K562 (cell line): ENCODE measurements at regions not wholly inside any gene's neighbourhood (a gene's known extent, or its start where the extent isn't known, plus 50 kb on each side); places are given as distances from the start of the nearest gene placed in this dataset.

Experiments used
- ATAC-seq: fragments of 200-7000 bp; cut with Tn5 transposase; 3 replicates; pipeline ENCODE4 v1.9.1; 2020; ENCODE audit warnings: moderate library complexity
- BruUV-seq: library from RNA; stranded (reverse); fragments of 400-500 nt; replicated peaks from 2 replicates; lab custom pipeline; 2021; lab: Mats Ljungman, UMichigan
- CTCF ChIA-PET: fragments of 300-600 bp; formaldehyde crosslinking; extraction: SDS; loops from one replicate; lab custom pipeline; 2021; ENCODE audit warnings: low intra/inter-chr PET ratio; lab: Yijun Ruan, JAX
- POLR2A ChIA-PET: fragments of 300-600, 350-650 bp; sonication (Branson Sonifier 250); formaldehyde crosslinking; extraction: SDS; loops from one replicate; lab custom pipeline; 2021; ENCODE audit warnings: antibody characterized with exemption, inconsistent platforms; lab: Yijun Ruan, JAX
- DNase-seq, 4 experiments: peaks; one replicate each; pipeline versions ENCODE4 v3.0.0 to v3.0.0-alpha.2; 2011 to 2018; ENCODE audit warnings: low spot score in 3 of 4, mixed read lengths in 3 of 4; ENCODE audit errors: extremely low read depth in 1 of 4
- FAIRE-seq: peaks from 2 replicates; lab custom pipeline; 2011; peaks lifted over from hg19 to GRCh38; lab: Jason Lieb, UNC
- H2AFZ ChIP-seq: 2 replicates; pipeline ENCODE4 v1.6.0; 2011; ENCODE audit warnings: low read depth, low read length, control low read depth, inconsistent platforms
- H3K27ac ChIP-seq: fragments of 200-600 bp; 3 replicates; pipeline ENCODE4 v1.8.0; 2011; ENCODE audit warnings: low read depth, mild to moderate bottlenecking, control low read depth, inconsistent platforms, low read length, moderate library complexity, mixed read lengths; ENCODE audit errors: extremely low read depth
- H3K27me3 ChIP-seq, 2 experiments: fragments of 300-600 bp in 1 of 2; 2 replicates in 1 of 2; 3 replicates in 1 of 2; pipeline versions ENCODE4 v1.6.0 to v1.8.0; 2011; ENCODE audit warnings: inconsistent platforms in 2 of 2, low read length in 2 of 2, mild to moderate bottlenecking in 1 of 2, mixed read lengths in 1 of 2, moderate library complexity in 1 of 2; ENCODE audit not compliant: control insufficient read depth in 2 of 2, insufficient read depth in 2 of 2
- H3K36me3 ChIP-seq: fragments of 300-600 bp; 3 replicates; pipeline ENCODE4 v1.8.0; 2011; ENCODE audit warnings: mild to moderate bottlenecking, low read length, inconsistent platforms; ENCODE audit not compliant: control insufficient read depth, insufficient read depth
- H3K4me1 ChIP-seq, 2 experiments: fragments of 200-600 bp in 1 of 2; replicated peaks in 1 of 2; 2 replicates in 1 of 2; 3 replicates in 1 of 2; pipeline versions ENCODE4 v1.5.1 to v1.8.0; 2011; ENCODE audit warnings: inconsistent platforms in 2 of 2, low read length in 2 of 2, mild to moderate bottlenecking in 1 of 2, mixed read lengths in 1 of 2, moderate library complexity in 1 of 2; ENCODE audit not compliant: control insufficient read depth in 2 of 2, insufficient read depth in 2 of 2
- H3K4me2 ChIP-seq: 2 replicates; pipeline ENCODE4 v1.6.1; 2011; ENCODE audit warnings: low read length, control low read depth, inconsistent platforms, mixed read lengths; ENCODE audit not compliant: insufficient read depth
- H3K4me3 ChIP-seq: fragments of 200-600 bp; sonication (generic), shearing (Covaris generic); 2 replicates; pipeline ENCODE4 v1.5.1; 2016; ENCODE audit warnings: control low read depth, inconsistent platforms
- H3K79me2 ChIP-seq: fragments of 200-600 bp; 3 replicates; pipeline ENCODE4 v1.8.0; 2011; ENCODE audit warnings: low read length, inconsistent platforms; ENCODE audit not compliant: control insufficient read depth, insufficient read depth
- H3K9ac ChIP-seq, 2 experiments: 2 replicates each; pipeline versions ENCODE4 v1.6.0 to v1.6.1; 2011; ENCODE audit warnings: low read depth in 2 of 2, low read length in 2 of 2, control low read depth in 1 of 2, inconsistent platforms in 1 of 2, mild to moderate bottlenecking in 1 of 2, mixed read lengths in 1 of 2; ENCODE audit not compliant: insufficient read depth in 1 of 2
- H3K9me1 ChIP-seq: one replicate; pipeline ENCODE4 v1.6.0; 2011; ENCODE audit warnings: inconsistent platforms, mild to moderate bottlenecking, low read length, moderate library complexity; ENCODE audit not compliant: control insufficient read depth, insufficient read depth
- H3K9me3 ChIP-seq: replicated peaks from 2 replicates; pipeline ENCODE4 v1.5.1; 2011; ENCODE audit warnings: low read depth, low read length, inconsistent platforms; ENCODE audit not compliant: control insufficient read depth, insufficient read depth
- H4K20me1 ChIP-seq: replicated peaks from 2 replicates; pipeline ENCODE4 v1.6.1; 2011; ENCODE audit warnings: low read length, inconsistent platforms, mixed read lengths; ENCODE audit not compliant: control insufficient read depth, insufficient read depth
- CBFB ChIP-seq: sonication (generic); formaldehyde crosslinking; IDR thresholded peaks from 2 replicates; pipeline ENCODE4 v1.4.0; 2020; ENCODE audit warnings: mild to moderate bottlenecking, missing genetic modification reagents
- FOXK2 ChIP-seq, 2 experiments: fragments of 450-650 bp; IDR thresholded peaks in 1 of 2; conservative IDR thresholded peaks in 1 of 2; 2 replicates each; pipeline ENCODE4 v1.6.1; 2016; ENCODE audit warnings: low read depth in 2 of 2, mild to moderate bottlenecking in 1 of 2
- HDGF ChIP-seq: fragments of 450-650 bp; IDR thresholded peaks from 2 replicates; pipeline ENCODE4 v1.6.1; 2016
- MEF2A ChIP-seq: IDR thresholded peaks from 2 replicates; pipeline ENCODE4 v1.6.1; 2011; ENCODE audit warnings: low read depth, mild to moderate bottlenecking, low read length, moderate library complexity; ENCODE audit not compliant: control insufficient read depth
- NRF1 ChIP-seq, 2 experiments: fragments of 450-650 bp; IDR thresholded peaks in 1 of 2; conservative IDR thresholded peaks in 1 of 2; 2 replicates each; pipeline ENCODE4 v1.6.1; 2014; ENCODE audit warnings: mild to moderate bottlenecking in 2 of 2
- RFX1 ChIP-seq: fragments of 450-650 bp; IDR thresholded peaks from 2 replicates; pipeline ENCODE4 v1.6.1; 2016; ENCODE audit warnings: mild to moderate bottlenecking, moderate library complexity
- SMAD1 ChIP-seq: fragments of 150-350 bp; IDR thresholded peaks from 2 replicates; pipeline ENCODE4 v1.6.1; 2014; ENCODE audit warnings: low read length, low read depth; ENCODE audit not compliant: partially characterized antibody
- WGBS: fragments of 100-300 bp; shearing (Covaris generic); methylation state at CpG from one replicate; pipeline ENCODE4 v1.1.6; 2016; ENCODE audit warnings: low coverage, mixed read lengths; ENCODE audit not compliant: insufficient coverage; ENCODE audit errors: missing lambda C conversion rate; 5-methylcytosine and 5-hydroxymethylcytosine counted together
- in situ Hi-C: fragments of 300-500 bp; cut with MboI; formaldehyde crosslinking; loops from 4 replicates; pipeline ENCODE4 v1.15.0; 2018; ENCODE audit warnings: inconsistent platforms, mixed read lengths
- intact Hi-C: fragments of 100-400 bp; cut with micrococcal nuclease; formaldehyde crosslinking; loops from 2 replicates; pipeline ENCODE4 v1.14.2; 2022
- TF ChIP-seq, protein P1 (sequence below): sonication (generic); formaldehyde crosslinking; IDR thresholded peaks from 2 replicates; pipeline ENCODE4 v1.8.1; 2023; ENCODE audit warnings: mild to moderate bottlenecking, missing genetic modification reagents

DNA sequence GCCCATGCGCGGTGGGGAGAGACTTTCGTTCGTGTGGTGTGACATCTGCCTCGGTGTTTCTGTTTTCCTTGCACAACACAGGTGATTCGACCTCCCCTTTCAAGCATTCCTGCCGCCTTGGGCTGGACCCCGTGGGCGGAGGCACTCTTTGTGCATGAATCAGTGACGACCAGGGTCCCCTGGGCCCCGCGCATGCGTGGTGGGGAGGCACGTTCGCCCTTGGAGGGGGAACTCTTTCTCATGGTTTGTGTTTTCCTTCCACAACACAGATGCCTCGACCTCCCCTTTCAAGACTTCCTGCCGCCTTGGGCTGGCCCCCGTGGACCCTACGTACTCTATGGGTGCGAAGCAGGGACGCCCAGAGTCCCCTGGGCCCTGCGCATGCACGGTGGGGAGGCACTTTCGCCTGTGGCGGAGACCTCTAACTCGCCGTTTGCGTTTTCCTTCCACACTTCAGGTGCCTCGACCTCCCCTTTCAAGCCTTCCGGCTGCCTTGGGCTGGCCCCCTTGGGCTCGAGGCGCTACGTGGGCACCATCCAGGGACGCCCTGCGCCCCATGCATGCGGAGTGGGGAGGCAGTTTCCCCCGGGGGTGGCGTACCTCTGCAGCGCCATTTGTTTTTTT is 340.9 kb downstream of the ALG10 start (continued):
- TF ChIP-seq NRF1 (conservative IDR thresholded peaks at IDR 0.05 in 1 of 2, IDR thresholded peaks at IDR 0.05 in 1 of 2) (peak; percentile 92 to 93), FOXK2 (conservative IDR thresholded peaks at IDR 0.05 in 1 of 2, IDR thresholded peaks at IDR 0.05 in 1 of 2; ENCODE audit: low read depth in 2 of 2) (no peak), MEF2A (no peak), RFX1 (no peak), HDGF (no peak), SMAD1 (no peak)
- TF ChIP-seq, protein P1, sequence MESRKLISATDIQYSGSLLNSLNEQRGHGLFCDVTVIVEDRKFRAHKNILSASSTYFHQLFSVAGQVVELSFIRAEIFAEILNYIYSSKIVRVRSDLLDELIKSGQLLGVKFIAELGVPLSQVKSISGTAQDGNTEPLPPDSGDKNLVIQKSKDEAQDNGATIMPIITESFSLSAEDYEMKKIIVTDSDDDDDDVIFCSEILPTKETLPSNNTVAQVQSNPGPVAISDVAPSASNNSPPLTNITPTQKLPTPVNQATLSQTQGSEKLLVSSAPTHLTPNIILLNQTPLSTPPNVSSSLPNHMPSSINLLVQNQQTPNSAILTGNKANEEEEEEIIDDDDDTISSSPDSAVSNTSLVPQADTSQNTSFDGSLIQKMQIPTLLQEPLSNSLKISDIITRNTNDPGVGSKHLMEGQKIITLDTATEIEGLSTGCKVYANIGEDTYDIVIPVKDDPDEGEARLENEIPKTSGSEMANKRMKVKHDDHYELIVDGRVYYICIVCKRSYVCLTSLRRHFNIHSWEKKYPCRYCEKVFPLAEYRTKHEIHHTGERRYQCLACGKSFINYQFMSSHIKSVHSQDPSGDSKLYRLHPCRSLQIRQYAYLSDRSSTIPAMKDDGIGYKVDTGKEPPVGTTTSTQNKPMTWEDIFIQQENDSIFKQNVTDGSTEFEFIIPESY (CRISPR knock-in tag): no peak

DNA sequence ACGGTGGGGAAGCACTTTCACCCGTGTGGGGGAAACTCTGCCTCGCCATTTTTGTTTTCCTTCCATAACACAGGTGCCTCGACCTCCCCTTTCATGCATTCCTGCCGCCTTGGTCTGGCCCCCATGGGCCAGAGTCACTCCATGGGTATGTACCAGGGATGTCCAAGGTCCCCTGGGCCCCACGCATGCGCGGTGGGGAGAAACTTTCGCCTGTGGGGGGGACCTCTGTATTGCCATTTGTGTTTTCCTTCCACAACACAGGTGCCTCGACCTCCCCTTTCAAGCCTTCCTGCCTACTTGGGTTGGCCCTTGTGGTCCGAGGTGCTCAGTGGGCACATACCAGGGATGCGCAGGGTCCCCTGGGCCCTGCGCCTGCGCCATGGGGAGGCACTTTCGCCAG is 345.8 kb downstream of the ALG10 start:
- Histone ChIP-seq H3K4me3 (no peak overlapping the region), H3K9me3 (no peaks in the 10 kb centered on the region), H3K27me3 (peaks cover 6 to 73% of the 10 kb centered on the region in 2 experiments; a peak in 4 of 5 replicates), H3K9ac (no peak overlapping the region; a peak in 1 of 4 replicates), H2AFZ (no peak overlapping the region), H3K36me3 (no peaks in the 10 kb centered on the region), H3K79me2 (no peaks in the 10 kb centered on the region), H3K4me2 (no peak overlapping the region), H3K9me1 (no peaks in the 10 kb centered on the region), H3K4me1 (peaks cover 0 to 42% of the 10 kb centered on the region in 2 experiments; a peak in 3 of 5 replicates), H4K20me1 (no peaks in the 10 kb centered on the region), H3K27ac (no peak overlapping the region)
- WGBS: under 1% methylated on average over 14 of the region's 15 CpGs
- ChIA-PET CTCF (no interaction called here), POLR2A (no interaction called here)
- ATAC-seq: no peak
- intact Hi-C loops (no loop called here), in situ Hi-C loops (no loop called here)
- peak; percentile 83 to 86 for TF ChIP-seq NRF1 (conservative IDR thresholded peaks at IDR 0.05 in 1 of 2, IDR thresholded peaks at IDR 0.05 in 1 of 2)
- no peak for TF ChIP-seq CBFB
- FAIRE-seq: no peak
- no TSS peak for BruUV-seq
- DNase-seq: no peak
